ENCODE measurements at regions not wholly inside any gene's neighbourhood (a gene's known extent, or its start where the extent isn't known, plus 50 kb on each side); places are given as distances from the start of the nearest gene placed in this dataset.
"Not testable (repeated sequence)": the region's sequence is repeated elsewhere in the genome, so short reads cannot be mapped to it uniquely, and the experiment has no call there.

- intact Hi-C loops (cut with micrococcal nuclease), result no loop called here
Observed at GRCh38 chr15:62270216-62270921, 105.3 kb upstream of the C2CD4B start.

GRCh38 chr15:62272290-62272689 is 107.2 kb upstream of the C2CD4B start:
- intact Hi-C loops (cut with micrococcal nuclease), result no loop called here

- intact Hi-C loops (cut with micrococcal nuclease), result no loop called here
Observed at GRCh38 chr15:62275831-62276230, 110.7 kb upstream of the C2CD4B start.

GRCh38 chr15:62277816-62278394 is 112.8 kb upstream of the C2CD4B start:
- intact Hi-C loops (cut with micrococcal nuclease), result no loop called here

- intact Hi-C loops (cut with micrococcal nuclease), result no loop called here
Observed at GRCh38 chr15:62278534-62278933, 113.4 kb upstream of the C2CD4B start.

GRCh38 chr15:62279041-62279440 is 114.0 kb upstream of the C2CD4B start:
- intact Hi-C loops (cut with micrococcal nuclease), result no loop called here

GRCh38 chr15:62280625-62281024 is 115.5 kb upstream of the C2CD4B start:
- intact Hi-C loops (cut with micrococcal nuclease), result no loop called here

GRCh38 chr15:62281801-62282200 is 116.7 kb upstream of the C2CD4B start:
- intact Hi-C loops (cut with micrococcal nuclease), result not testable (repeated sequence)

GRCh38 chr15:62287066-62287857 is 122.2 kb upstream of the C2CD4B start:
- intact Hi-C loops (cut with micrococcal nuclease), result no loop called here

- intact Hi-C loops (cut with micrococcal nuclease), result no loop called here
Observed at GRCh38 chr15:62288361-62289017, 123.4 kb upstream of the C2CD4B start.

GRCh38 chr15:62291262-62291661 is 126.2 kb upstream of the C2CD4B start:
- intact Hi-C loops (cut with micrococcal nuclease), result no loop called here

- intact Hi-C loops (cut with micrococcal nuclease), result no loop called here
Observed at GRCh38 chr15:62296756-62297507, 131.8 kb upstream of the C2CD4B start.

- intact Hi-C loops (cut with micrococcal nuclease), result no loop called here
Observed at GRCh38 chr15:62297522-62297921, 132.4 kb upstream of the C2CD4B start.

GRCh38 chr15:62297933-62298332 is 132.8 kb upstream of the C2CD4B start:
- intact Hi-C loops (cut with micrococcal nuclease), result no loop called here

- intact Hi-C loops (cut with micrococcal nuclease), result no loop called here
Observed at GRCh38 chr15:62298811-62299210, 133.7 kb upstream of the C2CD4B start.

- intact Hi-C loops (cut with micrococcal nuclease), result no loop called here
Observed at GRCh38 chr15:62299541-62299940, 134.5 kb upstream of the C2CD4B start.

- intact Hi-C loops (cut with micrococcal nuclease), result no loop called here
Observed at GRCh38 chr15:62301993-62302675, 137.0 kb upstream of the C2CD4B start.

- intact Hi-C loops (cut with micrococcal nuclease), result loop anchor here (5.0 kb wide), 1 partner anchor 235 kb away; no protein-coding TSS in a partner anchor
Observed at GRCh38 chr15:62306851-62307504, 141.9 kb upstream of the C2CD4B start.

GRCh38 chr15:62307551-62307950 is 142.5 kb upstream of the C2CD4B start:
- intact Hi-C loops (cut with micrococcal nuclease), result loop anchor here (5.0 kb wide), 1 partner anchor 235 kb away; no protein-coding TSS in a partner anchor
